ENCODE measurements at regions not wholly inside any gene's neighbourhood (a gene's known extent, or its start where the extent isn't known, plus 50 kb on each side); places are given as distances from the start of the nearest gene placed in this dataset.
"Not testable (repeated sequence)": the region's sequence is repeated elsewhere in the genome, so short reads cannot be mapped to it uniquely, and the experiment has no call there.

DNA sequence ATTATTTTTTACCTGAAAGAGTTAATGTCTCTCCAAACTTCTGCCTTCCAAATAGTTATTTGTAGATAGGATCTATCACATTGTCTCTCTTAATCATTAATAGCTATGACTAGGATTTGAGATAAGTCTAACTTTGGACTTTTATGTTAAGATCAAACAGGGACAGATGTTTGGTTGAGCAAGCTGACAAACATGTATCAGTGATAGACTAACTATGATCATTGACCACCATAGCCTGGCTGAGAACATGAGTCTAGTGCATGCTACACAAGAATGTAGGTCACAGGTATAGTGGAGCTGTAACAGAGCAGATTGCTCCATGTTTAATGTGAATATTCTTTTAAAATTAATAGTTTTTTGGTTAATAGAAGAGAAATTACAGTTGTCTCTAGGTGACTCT lies 52.0 kb downstream of the SYT15B start:
- not testable (repeated sequence) for H3K4me3 Mint-ChIP-seq; H3K9me3 Mint-ChIP-seq; H3K27ac Mint-ChIP-seq; DNase-seq; H3K4me1 Mint-ChIP-seq; H3K27me3 Mint-ChIP-seq (ENCODE audit: low read depth, poor library complexity); H3K36me3 Mint-ChIP-seq (ENCODE audit: low read depth)

DNA sequence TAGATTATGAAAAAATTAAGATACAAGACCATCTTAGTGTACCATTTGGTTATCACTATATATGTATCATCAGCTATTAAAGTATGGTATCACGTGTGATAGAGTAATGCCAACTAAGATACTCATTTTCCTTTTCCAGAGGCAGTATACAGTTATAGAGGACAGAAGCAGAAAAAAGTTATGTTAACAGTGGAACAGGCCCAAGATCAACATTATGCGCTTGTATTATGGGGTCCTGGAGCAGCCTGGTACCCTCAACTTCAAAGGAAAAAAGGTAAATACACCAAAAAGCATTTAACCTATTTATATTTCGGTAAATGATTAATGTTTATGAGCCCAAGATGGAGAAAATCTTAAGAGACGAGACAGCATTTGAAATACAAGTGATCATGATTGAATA lies 52.9 kb downstream of the SYT15B start:
- H3K36me3 Mint-ChIP-seq (ENCODE audit: low read depth); H3K9me3 Mint-ChIP-seq; H3K4me3 Mint-ChIP-seq; H3K4me1 Mint-ChIP-seq; H3K27ac Mint-ChIP-seq; H3K27me3 Mint-ChIP-seq (ENCODE audit: low read depth, poor library complexity); DNase-seq: not testable (repeated sequence)

GRCh38 chr10:47705698-47706414 lies 57.5 kb downstream of the SYT15B start:
- not testable (repeated sequence) for H3K9me3 Mint-ChIP-seq; H3K27me3 Mint-ChIP-seq (ENCODE audit: low read depth, poor library complexity); H3K4me1 Mint-ChIP-seq; H3K36me3 Mint-ChIP-seq (ENCODE audit: low read depth); H3K27ac Mint-ChIP-seq
- peak overlapping the region; percentile 70 for H3K4me3 Mint-ChIP-seq
- peak; percentile 79 for DNase-seq

GRCh38 chr10:47701285-47701684 lies 62.1 kb downstream of the SYT15B start:
- not testable (repeated sequence) for H3K36me3 Mint-ChIP-seq (ENCODE audit: low read depth); H3K27ac Mint-ChIP-seq; H3K9me3 Mint-ChIP-seq; DNase-seq; H3K27me3 Mint-ChIP-seq (ENCODE audit: low read depth, poor library complexity); H3K4me1 Mint-ChIP-seq; H3K4me3 Mint-ChIP-seq

- not testable (repeated sequence) for H3K27me3 Mint-ChIP-seq (ENCODE audit: low read depth, poor library complexity); H3K4me1 Mint-ChIP-seq; H3K4me3 Mint-ChIP-seq; H3K9me3 Mint-ChIP-seq; H3K27ac Mint-ChIP-seq; H3K36me3 Mint-ChIP-seq (ENCODE audit: low read depth); DNase-seq
Observed at GRCh38 chr10:47699854-47700253, 63.5 kb downstream of the SYT15B start.

DNA sequence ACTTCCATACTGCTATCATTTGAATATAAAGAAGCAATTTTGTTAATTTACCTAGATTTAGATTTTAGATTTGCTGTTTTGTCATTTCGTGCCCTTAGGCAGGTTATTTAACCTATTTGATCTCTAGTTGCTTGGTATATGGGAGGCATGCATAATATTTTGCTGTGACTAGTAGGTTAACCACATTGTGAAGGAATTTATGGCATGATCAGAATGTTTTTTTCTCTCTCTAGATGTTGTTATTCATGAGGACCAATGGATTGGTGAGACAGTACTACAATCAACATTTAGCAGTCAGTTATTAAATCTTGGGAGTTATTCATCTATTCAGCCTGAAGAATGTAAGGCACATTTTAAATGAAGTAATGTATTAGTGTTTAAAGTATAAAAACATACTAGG lies 67.2 kb downstream of the SYT15B start:
- H3K9me3 Mint-ChIP-seq; H3K4me3 Mint-ChIP-seq; H3K27me3 Mint-ChIP-seq (ENCODE audit: low read depth, poor library complexity); DNase-seq; H3K27ac Mint-ChIP-seq; H3K4me1 Mint-ChIP-seq; H3K36me3 Mint-ChIP-seq (ENCODE audit: low read depth): not testable (repeated sequence)

DNA sequence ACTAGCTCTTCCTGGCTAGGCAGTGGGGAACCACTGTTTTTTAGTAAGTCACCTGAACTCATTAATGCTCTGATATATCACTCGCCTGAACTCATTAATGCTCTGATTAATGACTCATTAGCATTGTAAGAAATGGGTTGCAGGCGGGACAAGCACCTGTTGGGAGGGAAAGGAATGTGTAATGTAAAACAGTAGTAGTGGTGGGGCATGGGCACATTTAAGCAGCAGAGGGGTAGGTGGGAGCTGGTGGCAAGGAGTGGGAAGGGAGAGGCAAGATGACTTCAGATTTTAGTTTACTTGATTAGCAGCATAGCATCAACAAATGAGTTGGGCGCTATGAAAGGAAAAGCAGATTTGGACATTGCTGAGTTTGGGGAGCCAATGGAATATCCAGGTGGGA lies 68.2 kb downstream of the SYT15B start:
- not testable (repeated sequence) for H3K27me3 Mint-ChIP-seq (ENCODE audit: low read depth, poor library complexity); DNase-seq

GRCh38 chr10:47690304-47690703 lies 73.1 kb downstream of the SYT15B start:
- not testable (repeated sequence) for H3K27ac Mint-ChIP-seq; DNase-seq; H3K4me3 Mint-ChIP-seq; H3K36me3 Mint-ChIP-seq (ENCODE audit: low read depth); H3K27me3 Mint-ChIP-seq (ENCODE audit: low read depth, poor library complexity); H3K9me3 Mint-ChIP-seq; H3K4me1 Mint-ChIP-seq

More for the DNA sequence above, 68.2 kb downstream of the SYT15B start:
- H3K27ac Mint-ChIP-seq; H3K4me3 Mint-ChIP-seq; H3K36me3 Mint-ChIP-seq (ENCODE audit: low read depth); H3K4me1 Mint-ChIP-seq; H3K9me3 Mint-ChIP-seq: not testable (repeated sequence)

DNA sequence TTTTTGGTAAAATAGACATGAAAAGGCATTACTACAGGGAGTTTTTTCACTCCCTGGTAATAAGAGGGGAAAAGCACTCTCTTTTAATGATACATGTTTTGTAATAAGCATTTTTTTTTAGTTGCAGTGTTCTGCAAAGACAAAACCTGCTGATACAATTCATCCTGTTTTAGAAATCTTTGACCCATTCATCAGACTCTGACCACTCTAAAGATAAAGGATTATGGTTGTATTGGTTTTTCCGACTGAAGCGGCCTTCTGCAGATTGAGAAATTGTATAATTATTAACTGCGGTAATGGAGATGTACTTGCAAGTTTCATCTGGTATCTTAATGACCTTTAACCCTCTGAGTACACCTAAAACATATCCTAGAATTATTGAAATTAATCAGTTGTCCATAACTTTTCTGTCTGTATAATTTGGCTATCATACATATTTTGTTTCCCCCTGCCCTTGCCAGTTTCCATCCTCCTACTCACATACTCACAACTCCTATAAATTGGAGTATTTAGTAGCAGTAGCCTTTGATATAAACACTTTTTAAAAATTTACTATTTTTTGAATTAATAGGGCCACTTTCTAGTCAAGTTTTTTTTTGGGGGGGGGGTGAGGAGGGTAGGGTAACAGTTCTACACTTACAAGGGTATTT lies 79.4 kb downstream of the SYT15B start:
- H3K9me3 Mint-ChIP-seq; H3K27me3 Mint-ChIP-seq (ENCODE audit: low read depth, poor library complexity); H3K4me3 Mint-ChIP-seq; DNase-seq; H3K27ac Mint-ChIP-seq; H3K4me1 Mint-ChIP-seq; H3K36me3 Mint-ChIP-seq (ENCODE audit: low read depth): not testable (repeated sequence)

- not testable (repeated sequence) for H3K27ac Mint-ChIP-seq; H3K27me3 Mint-ChIP-seq (ENCODE audit: low read depth, poor library complexity); H3K4me3 Mint-ChIP-seq; H3K9me3 Mint-ChIP-seq; H3K4me1 Mint-ChIP-seq; H3K36me3 Mint-ChIP-seq (ENCODE audit: low read depth); DNase-seq
Observed at GRCh38 chr10:47681638-47681990, 81.8 kb downstream of the SYT15B start.

DNA sequence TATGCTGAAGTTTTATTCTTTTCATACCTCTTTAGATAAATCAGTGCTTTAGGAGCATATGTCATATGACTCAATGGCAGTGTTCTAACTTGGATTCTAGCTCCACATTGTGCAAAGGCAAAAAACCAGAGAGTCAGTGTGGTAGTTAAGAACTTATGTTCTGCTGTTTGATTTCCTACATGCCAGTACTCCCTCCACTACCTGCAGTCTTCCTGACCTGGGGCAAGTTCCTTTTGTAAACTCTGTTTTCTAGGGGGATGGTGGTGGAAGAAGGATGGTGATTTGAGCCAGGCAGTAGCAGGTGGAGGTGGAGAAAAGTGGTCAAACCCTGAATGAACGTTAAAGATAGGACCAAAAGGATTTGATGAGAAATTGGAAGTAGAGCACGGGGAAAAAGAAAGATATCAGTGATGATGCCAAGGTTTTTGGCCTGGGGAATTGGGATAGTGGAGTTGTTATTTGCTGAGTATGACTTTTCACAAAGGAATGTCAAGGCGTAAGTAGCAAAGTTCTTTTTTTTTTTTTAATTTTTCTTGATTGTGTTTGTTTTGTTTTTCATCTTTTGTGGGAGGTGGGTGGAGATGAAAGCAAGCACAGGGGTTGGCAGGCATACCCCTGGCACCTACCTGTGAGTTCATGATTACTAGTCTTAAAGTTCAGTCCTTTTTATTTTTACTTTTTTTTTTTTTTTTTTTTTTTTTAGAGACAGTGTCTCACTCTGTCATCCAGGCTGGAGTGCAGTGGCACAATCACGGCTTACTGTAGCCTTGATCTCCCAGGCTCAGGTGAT lies 82.3 kb downstream of the SYT15B start:
- DNase-seq; H3K9me3 Mint-ChIP-seq; H3K4me3 Mint-ChIP-seq; H3K4me1 Mint-ChIP-seq; H3K27me3 Mint-ChIP-seq (ENCODE audit: low read depth, poor library complexity); H3K27ac Mint-ChIP-seq; H3K36me3 Mint-ChIP-seq (ENCODE audit: low read depth): not testable (repeated sequence)

DNA sequence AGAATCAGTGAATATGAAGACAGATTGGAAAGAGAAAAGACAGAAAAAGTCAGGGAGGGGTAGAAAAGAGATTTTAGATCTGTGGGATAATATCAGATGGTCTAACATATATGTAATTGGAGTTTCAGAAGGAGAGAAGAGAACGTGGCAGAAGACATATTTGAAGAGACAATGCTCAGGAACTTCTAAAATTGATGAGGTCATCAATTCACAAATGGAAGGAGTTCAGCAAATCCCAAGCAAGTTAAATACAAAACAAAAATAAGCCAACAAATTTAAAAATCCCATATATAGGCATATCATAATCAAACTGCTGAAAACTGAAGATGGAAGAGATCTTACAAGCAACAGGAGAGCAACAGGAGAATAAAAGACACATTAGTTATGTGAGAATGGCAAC lies 87.3 kb downstream of the SYT15B start:
- not testable (repeated sequence) for H3K4me1 Mint-ChIP-seq; DNase-seq; H3K4me3 Mint-ChIP-seq; H3K36me3 Mint-ChIP-seq (ENCODE audit: low read depth); H3K27me3 Mint-ChIP-seq (ENCODE audit: low read depth, poor library complexity); H3K27ac Mint-ChIP-seq
- peaks cover 10% of the 10 kb centered on the region for H3K9me3 Mint-ChIP-seq

DNA sequence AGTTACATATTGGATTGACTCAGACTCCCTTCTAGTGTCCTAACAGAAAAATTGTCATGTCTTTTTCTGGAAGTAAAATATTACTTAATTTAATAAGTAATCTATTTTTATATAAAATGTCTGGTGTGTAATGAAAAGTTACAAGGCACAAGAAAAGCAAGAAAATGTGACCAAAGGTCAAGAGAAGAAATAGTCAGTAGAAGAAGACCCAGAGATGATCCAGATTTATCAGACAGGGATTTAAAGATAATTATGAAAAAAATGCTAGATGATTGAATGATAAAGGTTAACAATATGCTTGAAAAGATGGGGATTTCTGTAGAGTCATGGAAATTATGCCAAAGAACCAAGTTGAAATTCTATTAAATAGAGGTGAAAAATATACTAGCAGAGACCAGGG lies 87.8 kb downstream of the SYT15B start:
- not testable (repeated sequence) for H3K27ac Mint-ChIP-seq; H3K36me3 Mint-ChIP-seq (ENCODE audit: low read depth); H3K27me3 Mint-ChIP-seq (ENCODE audit: low read depth, poor library complexity); H3K4me3 Mint-ChIP-seq; H3K4me1 Mint-ChIP-seq; DNase-seq
- H3K9me3 Mint-ChIP-seq, result peaks cover 10% of the 10 kb centered on the region

- H3K4me1 Mint-ChIP-seq; DNase-seq; H3K27me3 Mint-ChIP-seq (ENCODE audit: low read depth, poor library complexity); H3K36me3 Mint-ChIP-seq (ENCODE audit: low read depth); H3K4me3 Mint-ChIP-seq; H3K27ac Mint-ChIP-seq: not testable (repeated sequence)
- peaks cover 10% of the 10 kb centered on the region for H3K9me3 Mint-ChIP-seq
Observed at GRCh38 chr10:47673128-47673527, 90.3 kb downstream of the SYT15B start.

- H3K27ac Mint-ChIP-seq; H3K4me1 Mint-ChIP-seq; H3K27me3 Mint-ChIP-seq (ENCODE audit: low read depth, poor library complexity); DNase-seq; H3K36me3 Mint-ChIP-seq (ENCODE audit: low read depth); H3K9me3 Mint-ChIP-seq; H3K4me3 Mint-ChIP-seq: not testable (repeated sequence)
Observed at GRCh38 chr10:47670857-47671256, 92.5 kb downstream of the SYT15B start.

Measured in nephron progenitor cell (in vitro differentiated cells).